ENCODE measurements at regions not wholly inside any gene's neighbourhood (a gene's known extent, or its start where the extent isn't known, plus 50 kb on each side); places are given as distances from the start of the nearest gene placed in this dataset.
"Not testable (repeated sequence)": the region's sequence is repeated elsewhere in the genome, so short reads cannot be mapped to it uniquely, and the experiment has no call there.

GRCh38 chrX:120702337-120702736 is 72.5 kb upstream of the C1GALT1C1 start:
- DNase-seq (ENCODE audit: low read depth in 2 of 2), result not testable (repeated sequence)

- DNase-seq (ENCODE audit: low read depth in 2 of 2), result peak in 1 of 2 experiments; percentile 2
These were observed 67.2 kb upstream of the C1GALT1C1 start for GRCh38 chrX:120697053-120697452.

GRCh38 chrX:120692319-120692718 is 62.5 kb upstream of the C1GALT1C1 start:
- DNase-seq (ENCODE audit: low read depth in 2 of 2), result no peak

- DNase-seq (ENCODE audit: low read depth in 2 of 2), result no peak
These were observed 61.1 kb upstream of the C1GALT1C1 start for GRCh38 chrX:120690941-120691340.

GRCh38 chrX:120690344-120690743 is 60.5 kb upstream of the C1GALT1C1 start:
- no peak for DNase-seq (ENCODE audit: low read depth in 2 of 2)

- DNase-seq (ENCODE audit: low read depth in 2 of 2), result no peak
These were observed 50.2 kb upstream of the C1GALT1C1 start for GRCh38 chrX:120680090-120680489.

Measured in stimulated activated CD4-positive, alpha-beta T cell treated with anti-CD3 and anti-CD28 coated beads, Interleukin-12 subunit alpha, Interleukin-12 subunit beta, amount 100 ng/mL, for 24 hours (primary cell).